B cell (primary cell): ENCODE measurements at regions not wholly inside any gene's neighbourhood (a gene's known extent, or its start where the extent isn't known, plus 50 kb on each side); places are given as distances from the start of the nearest gene placed in this dataset.

Experiments
- ATAC-seq: fragments of 200-7000 bp; cut with Tn5 transposase; one replicate; pipeline ENCODE4 v1.10.0; 2021; ENCODE audit warnings: low read depth, mild to moderate bottlenecking, moderate number of reproducible peaks, moderate library complexity
- CTCF ChIA-PET: fragments of 350-600 bp; sonication (Branson Sonifier 250); formaldehyde crosslinking; loops from one replicate; lab custom pipeline; 2021; ENCODE audit warnings: antibody characterized with exemption, inconsistent platforms; lab: Charles Lee
- POLR2A ChIA-PET: fragments of 350-600 bp; sonication (Branson Sonifier 250); formaldehyde crosslinking; loops from one replicate; lab custom pipeline; 2021; ENCODE audit warnings: antibody characterized with exemption; lab: Charles Lee
- DNase-seq: peaks from one replicate; pipeline ENCODE4 v3.0.0; 2013
- H2AFZ ChIP-seq: 2 replicates; pipeline ENCODE4 v1.6.1; 2012; ENCODE audit warnings: mild to moderate bottlenecking, low read depth, low read length; ENCODE audit not compliant: insufficient read depth, poor library complexity, severe bottlenecking
- H3K27ac ChIP-seq, 2 donors: 1 replicate in 1 of 2; 2 replicates in 1 of 2; pipeline ENCODE4 v1.5.1; 2012 to 2013; ENCODE audit warnings: low read length in 2 of 2, mild to moderate bottlenecking in 2 of 2, moderate library complexity in 1 of 2
- H3K27me3 ChIP-seq, 4 experiments: fragments of 200-600 bp in 1 of 4; sonication (generic) in 1 of 4; replicated peaks in 1 of 4; 1 replicate in 2 of 4; 2 replicates in 2 of 4; pipeline versions ENCODE4 v1.6.1 to v1.7.0; 2013 to 2016; ENCODE audit warnings: low read length in 3 of 4, mild to moderate bottlenecking in 2 of 4, mixed read lengths in 1 of 4, moderate library complexity in 1 of 4; ENCODE audit not compliant: insufficient read depth in 4 of 4, control insufficient read depth in 3 of 4; ENCODE audit errors: control extremely low read depth in 1 of 4
- H3K36me3 ChIP-seq, 2 experiments: replicated peaks in 1 of 2; 1 replicate in 1 of 2; 2 replicates in 1 of 2; pipeline versions ENCODE4 v1.6.1 to v1.7.1; 2013; ENCODE audit warnings: low read length in 1 of 2; ENCODE audit not compliant: insufficient read depth in 2 of 2, control insufficient read depth in 1 of 2; ENCODE audit errors: control extremely low read depth in 1 of 2, extremely low read depth in 1 of 2
- H3K4me1 ChIP-seq, 2 donors: fragments of 200-600 bp in 1 of 2; sonication (generic) in 1 of 2; 1 replicate in 1 of 2; 2 replicates in 1 of 2; pipeline versions ENCODE4 v1.5.1 to v1.6.1; 2013 to 2017; ENCODE audit warnings: low read length in 2 of 2; ENCODE audit not compliant: control insufficient read depth in 2 of 2, insufficient read depth in 2 of 2
- H3K4me2 ChIP-seq: replicated peaks from 2 replicates; pipeline ENCODE3; 2012; ENCODE audit warnings: mild to moderate bottlenecking, low read depth, low read length; ENCODE audit not compliant: poor library complexity, severe bottlenecking
- H3K4me3 ChIP-seq, 5 experiments: fragments of 200-600 bp in 1 of 5; sonication (generic) in 1 of 5; 1 replicate in 3 of 5; 2 replicates in 2 of 5; pipeline versions ENCODE4 v1.5.1 to v1.7.0; 2011 to 2016; ENCODE audit warnings: low read length in 4 of 5, mild to moderate bottlenecking in 4 of 5, low read depth in 2 of 5, control low read depth in 1 of 5, moderate library complexity in 1 of 5; ENCODE audit not compliant: insufficient read depth in 1 of 5; ENCODE audit errors: control extremely low read depth in 1 of 5, extremely low read depth in 1 of 5
- H3K79me2 ChIP-seq: fragments of 200-600 bp; sonication (generic); one replicate; pipeline ENCODE4 v1.6.0; 2016; ENCODE audit warnings: low read length; ENCODE audit not compliant: control insufficient read depth, insufficient read depth
- H3K9ac ChIP-seq: fragments of 200-600 bp; sonication (generic); 2 replicates; pipeline ENCODE4 v1.6.1; 2017; ENCODE audit warnings: mild to moderate bottlenecking, low read length, moderate library complexity
- H3K9me3 ChIP-seq, 3 donors: one replicate each; pipeline versions ENCODE4 v1.6.1 to v1.7.1; 2013; ENCODE audit warnings: low read length in 2 of 3; ENCODE audit not compliant: control insufficient read depth in 2 of 3, insufficient read depth in 1 of 3; ENCODE audit errors: control extremely low read depth in 1 of 3
- H4K20me1 ChIP-seq: 2 replicates; pipeline ENCODE4 v1.6.0; 2012; ENCODE audit warnings: mild to moderate bottlenecking, low read length; ENCODE audit not compliant: insufficient read depth, control insufficient read depth, poor library complexity, severe bottlenecking
- H3K27ac Mint-ChIP-seq: one replicate; pipeline ENCODE4 v1.8.0; 2021; ENCODE audit warnings: mixed read lengths
- H3K27me3 Mint-ChIP-seq: one replicate; pipeline ENCODE4 v1.8.0; 2021; ENCODE audit warnings: mixed read lengths
- H3K4me1 Mint-ChIP-seq: one replicate; pipeline ENCODE4 v1.8.0; 2021; ENCODE audit warnings: mixed read lengths
- H3K4me3 Mint-ChIP-seq: one replicate; pipeline ENCODE4 v1.8.0; 2021; ENCODE audit warnings: mixed read lengths
- H3K9me3 Mint-ChIP-seq: one replicate; pipeline ENCODE4 v1.8.0; 2022; ENCODE audit warnings: mixed read lengths; ENCODE audit not compliant: insufficient read depth
- CTCF ChIP-seq: fragments of 200-600 bp; IDR thresholded peaks from one replicate; pipeline ENCODE4 v1.8.0; 2022; ENCODE audit warnings: antibody characterized with exemption, mild to moderate bottlenecking
- EZH2 ChIP-seq: IDR thresholded peaks from 2 replicates; pipeline ENCODE4 v1.6.1; 2012; ENCODE audit warnings: borderline replicate concordance, low read depth, mild to moderate bottlenecking, moderate library complexity, low read length; ENCODE audit not compliant: insufficient read depth, poor library complexity, severe bottlenecking
- WGBS: methylation state at CpG from one replicate; pipeline ENCODE4 v1.1.5; 2013; ENCODE audit warnings: missing lambda C conversion rate; ENCODE audit not compliant: insufficient coverage; 5-methylcytosine and 5-hydroxymethylcytosine counted together
- intact Hi-C: fragments of 100-400 bp; cut with micrococcal nuclease; formaldehyde crosslinking; loops from one replicate; pipeline ENCODE4 v1.10.0; 2022

DNA sequence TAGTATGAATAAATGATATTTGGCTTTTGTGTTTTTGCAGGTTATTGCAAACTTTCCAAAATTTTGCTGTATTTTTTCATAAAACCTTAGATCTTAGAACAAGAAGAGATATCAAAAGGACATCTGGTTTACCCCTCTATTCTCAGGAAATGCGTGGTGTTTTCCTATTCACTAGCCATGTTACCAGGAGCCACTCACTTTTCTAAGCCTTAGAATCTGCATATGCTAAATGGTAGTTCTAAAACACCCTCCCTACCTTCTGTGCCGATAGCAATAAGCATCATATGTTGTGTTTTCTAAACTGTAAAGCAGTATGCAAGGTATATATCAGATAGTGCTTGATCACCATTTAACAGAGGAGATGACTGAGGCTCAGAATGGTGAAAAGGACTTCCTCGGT is 715.0 kb upstream of the CELF2 start:
- H3K9me3 Mint-ChIP-seq = no peaks in the 10 kb centered on the region
- no peak for ATAC-seq

GRCh38 chr10:10307036-10307435 is 710.6 kb upstream of the CELF2 start:
- Mint-ChIP-seq H3K27me3 (no peaks in the 10 kb centered on the region), H3K4me3 (no peak overlapping the region), H3K4me1 (no peaks in the 10 kb centered on the region), H3K27ac (no peak overlapping the region), H3K9me3 (no peaks in the 10 kb centered on the region)
- TF ChIP-seq CTCF (no peak), EZH2 (no peak)
- H3K36me3 ChIP-seq = no peaks in the 10 kb centered on the region
- ChIA-PET POLR2A (no interaction called here), CTCF (no interaction called here)
- intact Hi-C loops = no loop called here
- H3K9me3 ChIP-seq = peaks cover 0 to 5% (median 0%) of the 10 kb centered on the region in 3 donors
- 82% methylated on average over 3 of the region's 5 CpGs for WGBS
- no peak for ATAC-seq
- no peaks in the 10 kb centered on the region for H4K20me1 ChIP-seq
- H2AFZ ChIP-seq = no peak overlapping the region
- H3K79me2 ChIP-seq = no peaks in the 10 kb centered on the region
- no peaks in the 10 kb centered on the region for H3K4me1 ChIP-seq
- H3K4me2 ChIP-seq = no peak overlapping the region
- no peak overlapping the region for H3K27ac ChIP-seq
- no peak overlapping the region for H3K4me3 ChIP-seq
- H3K27me3 ChIP-seq = no peaks in the 10 kb centered on the region
- no peak for DNase-seq
- H3K9ac ChIP-seq = no peak overlapping the region

More for the DNA sequence above, 715.0 kb upstream of the CELF2 start:
- no peak for TF ChIP-seq EZH2
- TF ChIP-seq CTCF = no peak
- Histone ChIP-seq H3K4me1 (no peaks in the 10 kb centered on the region), H2AFZ (no peak overlapping the region), H3K4me2 (no peak overlapping the region), H3K9ac (no peak overlapping the region), H3K36me3 (no peaks in the 10 kb centered on the region), H3K9me3 (peaks cover 0 to 5% (median 0%) of the 10 kb centered on the region in 3 donors), H4K20me1 (no peaks in the 10 kb centered on the region), H3K79me2 (no peaks in the 10 kb centered on the region), H3K27me3 (no peaks in the 10 kb centered on the region), H3K27ac (no peak overlapping the region), H3K4me3 (no peak overlapping the region)
- Mint-ChIP-seq H3K4me3 (no peak overlapping the region), H3K27me3 (no peaks in the 10 kb centered on the region), H3K27ac (no peak overlapping the region), H3K4me1 (no peaks in the 10 kb centered on the region)
- intact Hi-C loops = no loop called here
- WGBS = no CpG with 5 or more reads among the region's 3 CpGs
- DNase-seq = no peak
- ChIA-PET CTCF (no interaction called here), POLR2A (no interaction called here)
